GM18519 (cell line): ENCODE measurements at regions not wholly inside any gene's neighbourhood (a gene's known extent, or its start where the extent isn't known, plus 50 kb on each side); places are given as distances from the start of the nearest gene placed in this dataset.

Source experiments
- ATAC-seq: cut with Tn5 transposase; IDR thresholded peaks from one replicate; pipeline ENCODE4 v1.9.1; 2021; ENCODE audit warnings: mild to moderate bottlenecking, moderate library complexity; ENCODE audit not compliant: unreplicated experiment, low FRiP score

DNA sequence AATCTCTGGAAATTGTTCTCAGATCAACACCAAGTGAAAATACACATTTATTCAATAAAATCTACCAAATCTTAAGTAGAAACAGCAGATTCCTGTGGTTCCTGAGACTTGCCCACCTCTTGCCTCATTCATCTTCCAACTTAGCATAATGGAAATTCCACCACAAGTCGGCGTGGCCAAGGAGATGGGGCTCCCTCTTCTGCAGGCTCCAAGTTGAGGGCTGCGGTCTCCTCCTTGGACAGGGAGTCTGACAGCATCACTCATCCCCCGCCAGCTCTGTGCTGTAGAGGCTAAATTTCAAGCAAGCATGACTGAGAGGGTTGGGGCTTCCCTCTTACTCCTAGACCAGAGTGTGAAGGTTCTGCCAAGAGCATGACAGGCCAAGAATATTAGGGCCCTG is 273.7 kb downstream of the DIRAS2 start:
- ATAC-seq = no peak

DNA sequence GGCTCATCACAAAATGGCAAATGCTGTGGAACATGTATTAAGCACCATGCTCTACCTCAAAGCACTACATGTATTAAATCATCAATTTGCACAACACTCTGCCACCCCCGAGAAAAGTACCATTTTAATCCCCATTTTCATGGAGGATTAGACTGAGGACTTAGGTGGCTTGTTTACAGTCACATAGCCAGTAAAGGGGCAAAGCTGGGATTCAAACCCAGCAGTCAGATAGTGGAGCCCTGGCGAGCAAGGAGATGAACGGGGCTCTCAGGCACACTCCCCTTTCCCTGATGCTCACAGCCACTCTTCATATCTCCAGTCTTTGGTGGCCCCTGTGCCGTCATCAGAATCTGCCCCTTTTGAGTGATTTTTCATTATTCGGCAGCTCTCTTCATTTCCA is 262.9 kb downstream of the DIRAS2 start:
- ATAC-seq = no peak

DNA sequence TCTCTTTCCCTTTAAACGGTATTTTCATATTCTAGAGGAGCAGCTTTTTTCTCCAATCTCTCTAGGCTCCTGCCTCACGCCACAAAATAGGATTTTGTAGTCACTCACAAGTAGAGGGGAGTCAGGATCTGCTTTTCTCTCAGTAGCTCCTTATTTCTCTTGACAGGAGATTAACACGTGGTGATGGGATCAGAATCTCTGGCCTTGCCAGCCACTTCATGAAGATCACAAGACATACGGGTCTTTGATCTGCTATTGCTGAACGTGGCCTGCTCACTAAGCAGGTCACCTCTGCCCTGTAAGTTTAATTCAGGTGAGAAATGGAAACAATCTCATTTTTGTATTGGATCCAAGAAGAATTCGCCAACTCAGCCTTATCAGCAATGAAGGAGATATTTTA is 257.5 kb downstream of the DIRAS2 start:
- no peak for ATAC-seq

DNA sequence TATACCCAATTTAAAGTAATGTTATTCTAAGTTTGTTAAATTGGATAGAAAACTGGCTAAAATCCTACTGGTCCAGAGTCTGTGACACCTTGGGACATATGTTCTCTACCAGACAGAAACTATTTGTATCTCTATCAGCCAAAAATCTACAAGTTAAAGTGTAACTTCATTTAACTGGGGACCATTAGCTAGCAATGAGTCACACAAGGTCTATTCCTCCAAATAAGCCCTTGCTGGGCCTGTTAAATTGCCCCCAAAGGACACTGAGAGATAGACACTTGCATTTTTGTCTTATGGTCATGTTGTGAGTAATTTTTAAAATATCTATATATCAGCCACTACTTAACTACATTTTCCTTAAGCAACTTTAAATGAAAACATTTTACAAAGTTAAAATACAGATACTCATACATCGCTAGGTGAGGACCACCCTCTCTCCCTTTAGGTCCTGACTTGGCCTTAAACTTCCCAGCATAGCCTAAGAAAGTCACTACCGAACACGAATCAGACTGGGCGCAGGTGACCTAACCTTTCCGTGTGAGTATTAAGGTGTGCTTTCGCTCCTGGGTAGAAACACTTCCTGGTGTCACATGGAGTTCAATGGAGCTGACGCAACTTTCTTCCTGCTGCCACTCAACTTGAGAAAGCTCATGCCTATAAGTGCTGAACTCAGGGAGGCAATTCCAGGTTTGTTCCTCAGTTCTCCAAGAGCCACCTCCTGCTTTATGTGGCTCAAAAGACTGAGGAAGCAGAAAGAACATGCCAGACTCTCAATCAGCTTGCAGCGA is 249.1 kb downstream of the DIRAS2 start:
- ATAC-seq = no peak

DNA sequence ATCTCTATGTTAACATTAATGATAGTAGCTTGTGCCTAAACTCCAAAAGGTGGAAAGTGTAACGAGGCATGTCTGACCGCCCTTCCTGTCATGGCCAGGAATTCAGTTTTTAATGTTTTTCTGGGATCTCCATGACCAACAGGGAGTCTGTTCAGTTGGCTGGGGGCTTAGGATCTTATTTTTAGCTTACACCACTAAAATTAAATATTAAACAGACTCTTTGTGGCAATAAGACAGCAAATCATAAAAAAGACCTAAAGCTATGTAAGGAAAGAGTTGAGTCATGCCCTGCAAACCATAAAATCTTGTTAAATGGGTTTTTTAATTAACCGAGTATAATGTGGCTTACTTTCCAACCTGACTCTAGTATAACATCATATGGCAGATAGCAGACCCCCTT is 247.8 kb downstream of the DIRAS2 start:
- ATAC-seq = no peak

DNA sequence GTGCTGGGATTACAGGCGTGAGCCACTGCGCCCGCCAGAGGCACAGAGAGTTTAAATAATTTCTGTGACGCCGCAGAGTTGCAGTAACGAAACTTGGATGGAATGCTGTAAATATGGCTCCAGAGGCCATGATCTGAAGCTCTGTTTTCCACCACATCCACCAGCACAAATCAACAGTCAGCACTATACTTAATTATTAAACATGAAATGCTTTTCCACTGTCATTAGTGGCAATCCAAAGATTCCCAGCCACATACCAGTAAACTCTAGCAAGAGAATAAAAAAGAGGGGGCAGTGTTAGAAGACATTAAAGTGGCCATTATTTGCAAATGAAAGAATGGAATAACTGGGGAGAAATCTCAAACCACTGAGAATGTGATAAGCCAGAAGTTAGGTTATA is 242.5 kb downstream of the DIRAS2 start:
- ATAC-seq = no peak

DNA sequence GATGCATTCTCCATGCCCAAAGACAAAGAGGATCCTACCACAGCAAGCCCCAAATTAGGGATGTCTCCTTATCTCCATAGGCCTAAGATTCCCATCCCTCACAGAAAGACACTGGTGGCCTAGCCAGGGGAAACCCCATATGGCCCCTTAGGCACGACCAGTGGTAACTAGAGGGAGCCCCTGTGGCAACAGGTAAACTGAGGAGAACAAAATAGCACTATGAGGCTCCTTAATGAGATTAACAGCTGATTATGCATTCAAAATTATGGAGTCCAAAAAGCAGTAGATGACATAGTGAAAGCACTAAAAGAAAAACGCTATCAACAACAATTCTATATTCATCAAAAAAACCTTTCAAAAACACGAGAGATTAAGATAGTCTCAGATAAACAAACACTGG is 234.0 kb downstream of the DIRAS2 start:
- ATAC-seq = no peak

DNA sequence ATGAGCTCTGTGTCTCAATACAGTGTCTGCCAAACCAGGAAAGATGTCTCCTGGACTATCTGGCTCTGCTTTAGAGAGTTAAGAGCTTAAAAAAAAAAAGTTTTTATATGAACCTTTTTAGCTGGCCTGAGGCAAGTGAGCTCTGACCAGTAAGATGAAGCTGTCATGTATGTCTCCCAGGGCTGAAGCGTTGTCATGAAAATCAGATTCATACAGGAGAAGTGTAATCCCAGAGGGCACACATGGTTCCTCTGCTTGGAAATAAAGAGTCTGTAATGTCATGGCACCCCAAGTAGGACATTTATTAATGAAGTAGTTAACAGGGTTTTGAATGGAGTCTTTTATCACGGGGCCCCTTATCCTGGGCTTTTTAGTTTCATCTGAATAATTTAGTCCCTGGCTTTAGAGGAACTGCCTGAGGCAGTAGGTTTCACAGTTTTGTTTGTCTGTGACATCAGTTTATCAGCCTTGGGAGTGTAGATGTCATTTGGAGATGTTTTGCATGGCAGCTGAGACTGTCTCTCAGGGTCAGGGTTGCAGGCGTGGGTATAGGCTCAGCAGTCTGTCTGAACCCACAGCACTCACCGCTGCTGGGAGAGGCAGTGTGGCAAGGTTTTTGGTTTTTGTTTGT is 223.3 kb downstream of the DIRAS2 start:
- ATAC-seq = no peak

DNA sequence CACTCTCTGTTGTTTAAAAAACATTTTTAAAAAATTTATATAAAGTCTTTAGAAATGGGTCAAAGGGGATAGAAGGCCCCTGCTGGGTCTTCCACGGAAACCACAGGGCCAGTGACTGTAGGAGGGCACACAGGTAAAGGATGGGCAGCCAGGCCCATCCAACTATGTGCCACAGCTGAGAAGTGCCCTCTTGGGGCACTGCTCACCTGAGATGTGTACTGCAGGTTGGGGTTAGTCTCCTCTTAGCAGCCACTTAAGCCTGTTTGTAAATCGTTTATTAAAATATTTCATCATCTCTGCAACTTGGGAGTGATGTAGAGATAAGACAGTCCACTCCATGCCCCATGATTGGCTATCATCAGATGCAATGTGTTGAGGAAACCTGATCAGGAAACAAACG is 222.4 kb downstream of the DIRAS2 start:
- ATAC-seq = no peak

DNA sequence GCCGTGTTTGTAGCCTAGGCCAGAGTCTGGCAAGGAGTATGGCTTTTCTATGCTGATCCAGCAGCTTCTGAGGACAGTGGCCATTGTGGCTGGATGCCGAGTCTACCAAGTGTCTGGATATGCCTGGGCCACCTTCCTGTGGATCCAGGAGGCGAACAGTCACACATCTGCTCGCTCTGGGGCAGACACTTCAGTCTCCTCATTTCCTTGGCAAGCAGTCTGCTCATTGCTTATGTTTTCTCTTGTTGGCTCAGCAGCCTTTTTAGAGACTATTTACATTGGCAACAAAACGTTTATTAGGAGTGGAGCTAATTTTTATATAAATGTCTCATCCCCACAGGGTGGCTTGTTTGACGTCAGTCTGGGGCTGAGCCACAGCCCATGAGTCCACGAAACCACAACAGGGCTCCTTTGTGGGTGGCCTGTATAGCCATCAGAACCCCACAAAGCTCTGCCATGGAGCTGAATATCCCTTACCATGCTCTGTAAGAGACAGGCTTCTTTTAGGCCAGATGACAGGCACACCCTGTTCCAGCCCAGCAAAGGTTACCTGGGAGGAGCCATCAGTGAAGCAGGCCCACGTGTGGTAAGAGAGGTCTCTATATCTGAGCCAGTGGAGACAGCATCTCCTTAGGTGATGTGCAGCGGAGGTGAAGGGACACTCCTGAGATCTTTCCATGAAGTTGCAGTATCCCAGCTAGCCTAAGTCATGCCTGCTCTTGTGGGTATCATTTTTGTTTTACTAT is 221.7 kb downstream of the DIRAS2 start:
- ATAC-seq = no peak

DNA sequence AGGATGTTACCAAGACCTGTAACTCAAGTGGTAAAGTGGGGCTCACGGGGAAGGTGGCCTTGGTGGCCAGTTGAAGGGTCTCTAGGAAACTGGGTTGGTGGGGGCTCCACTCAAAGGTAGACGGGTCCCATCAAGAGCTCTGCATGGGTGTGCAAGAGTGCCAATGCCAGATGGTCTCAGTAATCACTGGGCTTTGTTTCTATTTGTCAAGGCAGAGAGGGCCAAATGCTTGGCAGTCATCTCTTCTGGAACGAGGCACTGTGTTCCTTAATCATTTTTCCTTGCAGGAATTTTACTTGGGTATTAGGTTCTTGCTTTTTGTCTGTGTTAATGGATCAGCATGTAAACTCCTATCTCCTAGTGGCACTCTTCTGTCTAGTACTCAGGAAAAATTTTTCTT is 220.8 kb downstream of the DIRAS2 start:
- ATAC-seq = no peak

DNA sequence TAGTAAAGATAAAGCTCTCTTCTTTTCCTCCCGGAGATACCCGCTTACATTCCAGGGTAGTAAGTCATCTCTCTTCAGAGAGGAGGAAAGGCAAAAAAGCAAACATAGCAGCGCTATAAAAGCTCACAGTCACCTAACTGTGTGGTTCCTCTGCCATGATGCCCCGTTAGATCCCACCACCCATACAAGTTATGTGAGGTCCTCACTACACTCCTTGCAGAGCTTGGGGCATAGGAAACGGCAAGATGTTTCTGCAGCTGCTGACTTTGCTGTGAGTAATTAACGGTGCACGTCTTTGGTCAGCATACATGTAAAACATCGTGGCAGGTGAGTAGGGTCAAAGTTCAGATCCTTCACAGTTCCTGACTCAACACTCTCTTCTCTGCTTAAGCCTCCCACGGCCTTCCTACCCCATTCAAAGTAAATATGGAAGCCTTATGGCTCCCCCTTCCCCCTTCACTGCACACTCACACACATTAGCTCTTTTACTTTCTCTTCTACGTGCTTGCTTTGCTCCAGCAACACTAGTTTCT is 218.9 kb downstream of the DIRAS2 start:
- ATAC-seq = no peak

DNA sequence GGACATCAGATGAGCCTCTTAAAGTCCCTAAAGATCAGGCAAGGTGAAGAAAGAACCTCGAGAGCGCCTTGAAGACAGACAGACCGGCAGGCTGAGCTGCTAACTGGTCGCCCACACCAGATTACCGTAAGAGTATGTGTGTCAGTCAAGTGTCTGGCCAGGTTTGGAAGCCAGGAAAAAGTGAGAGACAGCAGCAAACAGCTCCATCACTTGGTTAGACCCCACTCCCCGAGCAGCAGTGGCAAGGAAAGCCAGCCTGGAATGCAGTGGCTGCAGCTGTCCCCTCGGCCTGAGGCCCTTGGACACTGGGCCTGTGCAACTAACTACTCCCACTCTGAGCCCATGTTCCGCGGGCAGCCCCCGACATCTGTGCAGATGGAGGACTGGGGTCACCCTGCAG is 214.1 kb downstream of the DIRAS2 start:
- no peak for ATAC-seq

DNA sequence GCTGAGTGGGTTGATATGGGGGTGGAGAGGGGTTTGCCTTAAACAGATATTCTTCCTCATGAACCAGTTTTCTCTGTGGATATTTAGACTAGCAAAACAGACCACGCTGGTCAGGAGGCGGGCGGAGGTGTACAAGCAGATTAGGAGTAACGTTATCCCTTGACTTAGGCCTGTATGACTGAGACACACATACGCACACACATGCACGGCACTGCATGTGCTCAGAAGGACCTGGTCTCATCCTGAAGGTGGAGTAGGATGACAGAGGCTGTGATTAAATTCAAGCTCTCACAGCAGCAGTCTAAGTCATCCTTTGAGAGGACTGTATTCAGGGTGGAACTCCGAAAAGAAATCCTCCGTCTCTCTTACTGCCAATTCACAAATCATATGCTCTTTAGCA is 209.7 kb downstream of the DIRAS2 start:
- ATAC-seq = no peak

DNA sequence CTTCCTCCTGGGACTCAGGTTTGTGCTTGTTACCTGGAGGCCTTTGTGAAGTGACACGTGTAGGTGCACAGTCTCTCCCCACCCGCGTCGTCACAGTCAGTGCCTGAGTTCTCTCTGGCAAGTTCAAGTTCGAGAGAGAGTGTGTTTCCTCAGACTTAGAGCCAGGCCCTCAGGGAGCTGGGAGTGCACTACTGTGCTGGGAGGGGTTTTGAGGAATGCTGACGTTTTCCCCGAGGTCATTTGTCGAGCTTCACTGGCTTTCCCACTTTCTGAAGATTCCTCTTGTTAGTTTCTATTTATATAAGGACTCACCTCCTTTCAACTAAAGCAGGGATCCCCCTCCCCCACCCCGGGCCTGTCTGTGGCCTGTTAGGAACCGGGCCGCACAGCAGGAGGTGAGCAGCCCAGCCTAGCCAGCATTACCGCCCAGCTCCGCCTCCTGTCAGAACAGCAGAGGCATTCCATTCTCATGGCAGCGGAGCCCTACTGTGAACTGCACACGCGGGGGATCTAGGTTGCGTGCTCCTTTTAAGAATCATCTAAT is 209.2 kb downstream of the DIRAS2 start:
- no peak for ATAC-seq

DNA sequence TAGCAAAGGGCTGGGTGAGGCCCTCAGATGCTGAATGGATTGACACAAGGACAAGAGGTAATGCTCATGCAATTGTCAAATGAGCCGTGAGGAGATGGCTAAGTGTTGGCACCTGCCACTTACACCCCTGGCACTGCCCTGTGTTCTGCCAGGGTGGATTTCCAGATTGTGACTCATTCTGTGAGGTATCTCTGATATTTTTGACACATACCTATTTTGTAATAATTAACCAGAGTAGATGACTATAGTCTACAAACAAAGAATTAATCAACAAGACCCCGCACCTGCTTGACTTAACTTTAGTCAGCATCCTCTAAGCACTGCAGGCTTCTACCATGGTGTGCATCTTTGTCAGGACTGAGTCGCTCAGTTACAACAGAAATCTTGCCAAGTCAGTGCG is 200.8 kb downstream of the DIRAS2 start:
- no peak for ATAC-seq

DNA sequence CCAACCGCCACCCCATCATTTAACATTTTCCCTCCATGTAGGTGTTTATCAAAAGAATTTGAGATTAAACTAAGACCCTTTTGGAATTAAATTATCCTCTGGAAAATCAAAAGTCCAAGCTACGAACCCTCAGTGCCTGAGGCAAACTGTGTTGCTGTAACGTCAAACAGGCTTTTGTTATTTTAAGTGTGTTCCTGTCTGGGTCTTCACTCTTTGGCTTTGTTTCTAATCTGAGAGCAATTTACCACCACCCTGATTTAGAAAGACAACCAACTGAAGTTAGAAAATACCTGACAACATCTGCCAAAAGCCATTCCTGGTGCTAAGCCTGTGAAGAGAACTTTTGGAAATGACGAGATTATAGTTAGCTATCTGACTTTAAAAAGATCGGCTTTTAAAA is 199.9 kb downstream of the DIRAS2 start:
- ATAC-seq = no peak

DNA sequence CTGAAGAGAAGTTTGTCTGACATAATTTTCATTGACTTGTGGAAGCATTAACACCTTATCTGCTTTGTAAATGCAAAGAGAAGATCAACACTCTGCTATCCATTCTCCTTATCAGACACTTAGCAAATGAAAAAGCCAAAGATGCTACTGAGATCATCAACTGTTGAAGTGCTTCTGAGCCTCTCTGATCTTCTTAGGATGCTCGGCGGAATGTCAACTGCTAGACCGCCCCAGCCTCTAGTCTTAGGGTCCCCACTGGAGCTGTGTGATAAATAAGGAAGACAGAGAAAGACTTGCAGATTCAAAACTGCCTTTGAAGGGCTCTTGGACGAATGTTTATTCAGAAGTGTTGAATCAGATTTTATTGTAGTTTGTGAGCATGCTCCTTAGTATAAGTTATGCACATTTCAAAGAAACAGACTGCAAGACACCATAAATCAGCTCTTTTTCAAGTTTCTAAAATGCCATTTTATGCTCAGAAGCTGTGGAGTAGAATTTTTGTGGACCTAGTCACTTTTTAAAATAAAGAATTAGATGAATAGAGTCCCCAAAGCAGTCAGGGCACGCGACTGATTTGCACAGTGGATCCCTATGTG is 197.9 kb downstream of the DIRAS2 start:
- ATAC-seq = no peak

DNA sequence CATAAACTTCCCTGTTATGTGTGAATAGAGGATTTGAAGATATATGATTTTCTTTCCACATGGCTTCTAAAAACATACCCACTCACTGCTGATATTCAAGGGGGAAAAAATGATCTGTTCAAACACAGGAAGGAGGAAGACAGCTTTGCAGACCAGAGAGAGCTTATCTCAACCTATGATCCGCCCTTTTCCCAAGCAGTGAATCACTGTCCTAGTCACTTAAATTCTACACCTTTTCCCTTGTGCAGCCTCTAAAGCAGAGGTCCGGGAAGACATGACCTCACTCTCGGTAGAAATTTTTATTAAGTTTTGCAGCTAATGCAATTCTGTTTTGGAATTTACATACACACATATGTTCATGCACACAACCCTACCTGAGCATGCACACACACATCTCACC is 197.2 kb downstream of the DIRAS2 start:
- ATAC-seq = no peak

DNA sequence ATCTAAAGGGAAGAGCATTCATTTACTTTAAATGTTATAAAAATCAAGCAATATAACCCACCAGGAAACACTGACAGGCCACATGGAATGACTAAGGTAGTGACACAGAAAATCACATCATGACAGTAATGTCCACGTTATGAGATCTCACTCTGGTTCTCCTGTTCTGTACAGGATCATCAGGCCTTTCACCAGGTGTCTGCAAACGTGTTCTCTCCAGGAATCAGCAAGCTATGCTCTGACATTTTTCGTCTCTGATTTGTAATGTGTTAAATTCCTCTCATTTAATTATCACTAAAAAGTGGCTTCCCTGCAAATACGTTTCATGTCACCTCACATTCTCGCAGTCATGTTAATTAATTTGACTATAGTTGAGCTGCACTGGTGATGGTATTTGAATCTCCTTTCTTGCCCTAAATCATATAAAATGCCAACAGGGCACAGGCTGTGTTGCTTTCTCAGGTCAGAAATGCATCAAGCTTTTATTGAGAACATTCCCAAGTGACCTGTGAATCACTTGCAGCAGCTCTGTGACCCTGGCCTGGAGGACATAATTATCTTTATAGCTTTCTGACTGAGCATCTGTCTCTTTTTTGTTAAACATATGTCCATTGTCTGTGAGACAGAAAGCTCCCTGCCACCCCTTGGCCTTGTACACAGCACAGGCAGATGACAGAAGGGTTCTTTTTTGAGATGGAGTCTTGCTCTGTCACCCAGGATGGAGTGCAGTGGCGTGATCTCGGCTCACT is 196.2 kb downstream of the DIRAS2 start:
- no peak for ATAC-seq
